Stomach smooth muscle (tissue), 2 donors: ENCODE measurements at regions not wholly inside any gene's neighbourhood (a gene's known extent, or its start where the extent isn't known, plus 50 kb on each side); places are given as distances from the start of the nearest gene placed in this dataset.
"Not testable (repeated sequence)": the region's sequence is repeated elsewhere in the genome, so short reads cannot be mapped to it uniquely, and the experiment has no call there.

Source experiments
- H3K27ac ChIP-seq: one replicate; pipeline ENCODE4 v1.7.0; 2013; ENCODE audit warnings: mild to moderate bottlenecking, low read length, inconsistent platforms
- H3K27me3 ChIP-seq, 2 donors: one replicate each; pipeline ENCODE4 v1.7.0; 2013; ENCODE audit warnings: low read length in 2 of 2; ENCODE audit not compliant: insufficient read depth in 2 of 2, control insufficient read depth in 1 of 2
- H3K36me3 ChIP-seq, 2 donors: one replicate each; pipeline ENCODE4 v1.7.0; 2013; ENCODE audit warnings: low read length in 2 of 2; ENCODE audit not compliant: control insufficient read depth in 2 of 2, insufficient read depth in 2 of 2
- H3K4me1 ChIP-seq: one replicate; pipeline ENCODE4 v1.7.0; 2013; ENCODE audit warnings: low read length; ENCODE audit not compliant: control insufficient read depth, insufficient read depth
- H3K4me3 ChIP-seq, 2 donors: one replicate each; pipeline ENCODE4 v1.7.0; 2013; ENCODE audit warnings: low read length in 2 of 2
- H3K9ac ChIP-seq, 2 donors: one replicate each; pipeline ENCODE4 v1.7.0; 2013; ENCODE audit warnings: low read length in 2 of 2, mild to moderate bottlenecking in 1 of 2
- H3K9me3 ChIP-seq, 2 donors: one replicate each; pipeline ENCODE4 v1.7.0; 2013; ENCODE audit warnings: low read length in 2 of 2; ENCODE audit not compliant: control insufficient read depth in 2 of 2
- donor health status: healthy.
- donor health status: Pancreatic carcinoma.

DNA sequence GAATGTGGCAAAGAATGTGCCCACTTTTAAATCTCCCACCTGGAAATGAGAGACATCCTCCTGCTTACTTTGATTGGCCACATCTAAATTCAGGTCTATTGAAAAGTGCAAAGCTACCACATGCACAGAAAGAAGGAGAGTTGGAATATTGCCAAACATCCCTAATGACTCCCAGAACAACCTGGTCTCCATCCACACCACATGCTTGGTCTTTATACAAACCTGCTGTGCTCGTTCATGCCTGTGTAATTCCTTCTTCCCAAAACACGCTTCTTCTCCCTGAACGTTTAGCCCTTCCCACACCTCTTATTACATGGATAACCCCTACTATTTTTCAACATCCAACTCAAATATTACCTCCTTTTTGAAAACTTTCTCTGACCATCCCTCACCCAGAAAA, 66.2 kb upstream of the BCL2L14 start:
- H3K27ac ChIP-seq: no peak overlapping the region

DNA sequence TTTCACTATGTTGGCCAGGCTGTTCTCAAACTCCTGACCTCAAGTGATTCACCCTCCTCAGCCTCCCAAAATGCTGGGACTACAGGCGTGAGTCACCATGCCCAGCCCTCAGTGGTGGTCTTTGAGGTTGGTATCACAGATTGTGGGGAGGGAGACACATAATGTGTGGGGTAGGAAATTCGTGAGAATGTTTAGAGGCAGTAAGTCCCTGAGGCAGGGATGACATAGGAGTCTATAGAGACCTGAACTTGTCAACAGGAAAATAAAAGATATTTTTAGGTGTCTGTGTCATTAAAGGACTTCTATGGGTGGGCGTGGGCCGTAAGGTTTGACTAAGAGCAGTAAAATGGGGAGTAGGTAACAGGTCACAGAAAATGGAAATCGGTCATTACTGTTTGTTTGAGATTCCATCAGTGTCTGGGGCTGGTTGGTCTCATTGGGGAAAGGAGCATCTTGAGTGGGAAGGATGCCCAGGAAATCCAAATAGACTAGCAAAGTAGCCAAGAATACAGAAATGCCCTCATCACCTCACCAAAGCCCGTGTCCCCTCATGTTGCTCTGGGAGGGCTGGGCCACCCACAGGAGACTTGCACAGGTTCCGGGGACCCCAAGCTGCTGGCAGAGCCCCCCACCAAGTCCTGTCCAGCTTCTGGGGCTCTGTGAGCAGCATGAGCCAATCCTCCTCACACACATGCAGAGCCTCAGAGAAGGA, 63.6 kb upstream of the BCL2L14 start:
- Histone ChIP-seq H3K4me1 (peaks cover 2% of the 10 kb centered on the region), H3K9me3 (no peaks in the 10 kb centered on the region), H3K27ac (no peak overlapping the region), H3K9ac (no peak overlapping the region), H3K4me3 (no peak overlapping the region), H3K27me3 (no peaks in the 10 kb centered on the region), H3K36me3 (no peaks in the 10 kb centered on the region)

More for the DNA sequence above, 66.2 kb upstream of the BCL2L14 start:
- H3K36me3 ChIP-seq: no peaks in the 10 kb centered on the region
- H3K27me3 ChIP-seq: no peaks in the 10 kb centered on the region
- no peak overlapping the region for H3K4me3 ChIP-seq
- no peak overlapping the region for H3K9ac ChIP-seq
- no peaks in the 10 kb centered on the region for H3K9me3 ChIP-seq
- H3K4me1 ChIP-seq: no peaks in the 10 kb centered on the region

DNA sequence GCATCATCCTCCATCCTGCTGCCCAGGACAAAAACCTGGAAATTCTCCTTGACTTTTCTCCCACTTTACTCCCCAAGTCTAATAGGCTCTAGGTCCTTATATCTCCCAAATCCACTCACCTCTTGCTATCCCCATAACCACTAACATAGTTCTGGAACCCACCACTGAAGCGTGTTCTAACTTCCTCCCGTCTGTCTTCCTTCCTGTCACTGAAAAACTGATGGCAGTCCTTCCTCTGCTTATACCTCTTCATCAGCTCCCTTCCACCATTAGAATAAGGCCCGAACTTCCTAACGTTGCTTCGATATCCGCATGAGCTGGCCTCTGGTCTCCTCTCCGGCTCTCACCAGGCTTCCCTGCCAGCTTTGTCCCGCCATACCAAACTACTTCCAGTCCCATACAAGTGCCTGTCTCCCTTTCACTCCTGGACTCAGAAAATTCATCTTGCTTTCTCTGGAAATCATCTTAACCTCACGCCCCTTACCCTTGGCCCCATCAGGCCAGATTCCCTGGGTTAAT, 63.0 kb upstream of the BCL2L14 start:
- Histone ChIP-seq H3K36me3 (no peaks in the 10 kb centered on the region), H3K27ac (no peak overlapping the region), H3K4me1 (peaks cover 2% of the 10 kb centered on the region), H3K4me3 (no peak overlapping the region), H3K9ac (no peak overlapping the region), H3K9me3 (no peaks in the 10 kb centered on the region), H3K27me3 (no peaks in the 10 kb centered on the region)

DNA sequence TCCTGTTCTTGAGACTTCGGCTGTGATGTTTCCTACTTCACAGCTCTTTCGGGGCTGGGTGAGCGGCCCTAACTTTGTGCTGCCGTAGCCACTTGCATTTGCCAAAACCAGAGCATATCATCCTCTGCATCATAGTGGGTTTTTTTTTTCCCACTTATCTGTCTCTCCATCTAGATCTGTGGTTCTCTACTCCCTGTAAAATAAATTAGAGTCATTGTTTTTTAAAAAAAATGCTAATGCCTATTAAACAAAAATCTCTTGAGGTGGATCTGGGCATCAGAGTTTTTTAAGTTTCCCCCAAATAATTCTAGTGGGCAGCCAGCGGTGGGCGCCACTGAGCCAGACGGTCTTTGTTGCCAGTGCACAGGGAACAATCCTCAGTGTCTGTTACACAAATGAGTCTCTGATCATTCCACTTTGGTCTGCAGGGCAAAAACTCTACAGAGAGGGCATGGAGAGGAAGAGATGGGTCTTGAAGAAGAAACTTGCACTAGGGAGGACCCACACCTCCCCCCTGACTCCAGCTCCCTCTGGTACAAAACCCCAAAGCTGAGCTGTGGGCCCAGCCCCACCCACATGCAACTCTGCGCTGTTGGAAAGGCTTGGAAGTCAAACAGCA, 62.4 kb upstream of the BCL2L14 start:
- Histone ChIP-seq H3K9me3 (no peaks in the 10 kb centered on the region), H3K4me3 (no peak overlapping the region), H3K36me3 (no peaks in the 10 kb centered on the region), H3K27ac (no peak overlapping the region), H3K27me3 (no peaks in the 10 kb centered on the region), H3K9ac (no peak overlapping the region), H3K4me1 (peaks cover 2% of the 10 kb centered on the region)

DNA sequence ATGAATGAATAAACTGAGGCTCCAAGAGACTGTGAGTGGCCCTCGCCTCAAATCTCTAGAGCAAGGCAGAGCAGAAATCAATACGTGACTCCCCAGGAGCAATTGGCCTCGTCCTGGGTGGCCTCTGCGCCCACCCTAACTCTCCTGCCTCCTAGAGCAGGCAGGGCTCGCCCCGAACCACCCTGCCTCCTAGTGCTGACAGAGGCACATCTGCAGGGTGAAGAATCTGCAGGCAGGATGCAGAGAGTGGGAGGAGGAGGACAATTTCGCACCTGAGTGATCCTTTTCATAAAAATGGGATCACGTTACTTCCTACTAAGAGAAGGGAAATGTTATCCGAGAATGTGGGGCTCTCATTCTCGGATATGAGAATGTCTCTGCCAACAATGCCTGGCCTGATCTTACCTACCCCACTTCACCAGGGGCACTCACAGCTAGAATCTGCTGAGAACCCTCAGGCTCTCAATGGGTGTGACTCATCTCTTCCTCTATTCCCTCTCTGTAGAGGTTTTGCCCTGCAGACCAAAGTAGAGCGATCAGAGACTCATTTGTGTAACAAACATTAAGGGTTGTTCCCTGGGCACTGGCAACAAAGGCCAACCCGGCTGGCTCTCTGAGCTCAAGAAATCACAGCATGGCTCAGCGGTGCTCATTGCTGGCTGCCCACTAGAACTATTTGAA, 61.7 kb upstream of the BCL2L14 start:
- no peaks in the 10 kb centered on the region for H3K36me3 ChIP-seq
- no peak overlapping the region for H3K27ac ChIP-seq
- H3K27me3 ChIP-seq: no peaks in the 10 kb centered on the region
- no peaks in the 10 kb centered on the region for H3K9me3 ChIP-seq
- H3K4me1 ChIP-seq: peaks cover 2% of the 10 kb centered on the region
- no peak overlapping the region for H3K4me3 ChIP-seq
- no peak overlapping the region for H3K9ac ChIP-seq

DNA sequence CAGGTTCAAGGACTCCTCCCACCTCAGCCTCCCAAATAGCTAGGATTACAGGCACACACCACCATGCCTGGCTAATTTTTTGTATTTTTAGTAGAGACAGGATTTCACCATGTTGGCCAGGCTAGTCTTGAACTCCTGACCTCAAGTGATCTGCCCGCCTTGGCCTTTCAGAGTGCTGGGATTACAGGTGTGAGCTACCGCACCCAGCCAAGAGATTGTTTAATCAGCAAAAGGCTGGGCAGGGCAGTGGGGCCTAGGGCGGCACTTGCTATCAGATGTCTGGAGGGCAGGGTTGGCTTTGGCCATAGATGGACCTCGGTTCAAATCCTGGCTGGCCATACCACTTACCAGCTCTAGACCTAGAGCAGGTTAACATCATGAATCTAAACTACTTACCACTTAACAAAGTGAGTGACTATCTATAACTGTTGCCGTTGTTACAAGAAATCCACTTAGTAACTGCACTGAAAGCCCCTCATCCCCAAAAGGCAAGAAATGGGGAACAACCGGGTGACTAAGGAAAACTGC, 60.9 kb upstream of the BCL2L14 start:
- H3K27ac ChIP-seq, H3K36me3 ChIP-seq, H3K9me3 ChIP-seq, H3K9ac ChIP-seq, H3K27me3 ChIP-seq, H3K4me1 ChIP-seq: not testable (repeated sequence)
- H3K4me3 ChIP-seq: peak overlapping the region in 1 of 2 donors; percentile 40

DNA sequence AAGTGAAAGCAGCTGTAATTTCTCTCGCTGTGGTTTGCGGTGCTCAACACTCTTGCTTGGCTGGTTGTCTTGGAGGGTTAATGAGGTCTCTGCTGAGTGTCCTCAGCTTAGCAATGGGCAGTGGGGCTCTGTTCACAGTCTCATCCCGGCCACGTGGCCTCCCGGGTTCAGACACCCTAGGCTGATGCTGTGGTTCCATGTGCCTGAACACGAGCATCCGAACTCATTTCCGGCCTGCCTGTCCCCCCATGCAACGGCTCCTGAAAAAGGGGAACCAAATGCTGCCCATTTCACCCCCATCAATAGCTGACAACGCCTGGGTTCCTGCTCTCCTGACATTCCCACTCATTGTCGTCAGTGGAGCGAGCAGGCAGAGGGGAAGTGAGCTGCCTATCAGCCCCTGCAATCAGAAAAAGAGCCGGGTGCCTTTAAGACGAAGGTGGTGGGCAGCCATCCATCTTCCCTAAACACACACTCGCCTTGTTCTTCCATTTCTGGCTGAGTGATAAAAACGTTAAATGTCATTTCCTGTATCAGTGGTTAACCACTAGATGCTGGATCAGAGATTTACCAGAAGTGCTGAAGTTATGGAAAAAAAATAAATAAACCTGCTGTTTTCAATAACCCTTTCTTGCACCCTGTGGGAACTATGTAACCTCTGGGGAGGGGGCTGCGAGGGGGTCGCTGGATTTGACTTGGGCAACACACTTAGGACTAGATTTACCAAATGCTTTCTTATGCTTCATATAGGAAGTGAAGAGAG, 60.3 kb upstream of the BCL2L14 start:
- H3K9ac ChIP-seq: no peak overlapping the region
- H3K9me3 ChIP-seq: no peaks in the 10 kb centered on the region
- no peaks in the 10 kb centered on the region for H3K36me3 ChIP-seq
- H3K27ac ChIP-seq: no peak overlapping the region
- H3K4me3 ChIP-seq: peak overlapping the region in 1 of 2 donors; percentile 40
- H3K4me1 ChIP-seq: peaks cover 2% of the 10 kb centered on the region
- no peaks in the 10 kb centered on the region for H3K27me3 ChIP-seq

DNA sequence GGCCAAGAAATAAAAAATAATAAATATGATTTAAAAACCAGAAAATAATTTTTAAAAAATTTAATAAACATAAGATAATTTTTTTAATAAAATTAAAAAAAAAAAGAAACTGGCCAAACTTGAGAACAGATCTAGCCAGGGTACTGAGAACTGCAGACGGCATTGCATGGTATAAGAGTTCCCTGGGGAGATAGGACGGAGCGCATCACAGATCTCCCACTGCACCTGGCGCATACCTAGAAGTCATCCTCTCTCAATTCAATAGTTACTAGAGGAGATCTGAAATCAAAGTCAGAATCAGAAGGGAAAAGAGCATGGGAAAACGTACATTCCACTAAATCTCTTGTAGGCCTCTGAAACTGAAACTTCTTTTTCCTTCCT, 58.9 kb upstream of the BCL2L14 start:
- H3K27ac ChIP-seq: no peak overlapping the region
- H3K4me1 ChIP-seq: peaks cover 2% of the 10 kb centered on the region
- H3K36me3 ChIP-seq: no peaks in the 10 kb centered on the region
- no peak overlapping the region for H3K4me3 ChIP-seq
- no peak overlapping the region for H3K9ac ChIP-seq
- no peaks in the 10 kb centered on the region for H3K27me3 ChIP-seq
- H3K9me3 ChIP-seq: no peaks in the 10 kb centered on the region

DNA sequence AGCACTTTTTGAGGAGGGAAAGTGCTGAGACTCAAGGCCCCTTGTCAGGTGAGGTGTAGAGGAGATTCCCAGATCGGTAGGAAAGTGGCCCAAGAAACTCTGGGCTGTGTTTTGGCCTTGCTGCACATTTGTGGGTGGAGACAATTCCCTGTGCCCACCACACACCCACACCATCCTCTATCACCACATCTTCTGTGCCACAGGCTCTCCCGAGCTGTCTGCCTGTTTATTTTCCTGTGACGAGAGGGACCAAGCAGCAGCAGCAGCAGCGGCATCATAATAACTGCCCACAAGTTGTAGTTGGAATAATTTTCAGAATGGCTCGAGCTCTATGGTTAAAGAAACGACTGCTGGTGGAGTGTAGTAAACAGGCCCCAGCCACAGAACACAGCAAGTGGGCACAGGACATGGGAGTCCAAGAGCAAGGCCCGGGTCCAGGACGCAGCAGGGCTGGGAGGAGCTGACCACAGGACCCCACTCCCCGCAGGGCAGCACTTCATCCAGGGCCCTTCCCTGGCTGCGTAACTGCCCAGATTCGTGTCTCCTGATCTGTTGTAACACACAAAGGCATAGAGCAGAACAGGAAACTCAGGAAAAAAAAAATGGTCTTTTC, 55.6 kb upstream of the BCL2L14 start:
- H3K9ac ChIP-seq: no peak overlapping the region
- no peak overlapping the region for H3K4me3 ChIP-seq
- no peaks in the 10 kb centered on the region for H3K9me3 ChIP-seq
- H3K4me1 ChIP-seq: peaks cover 7% of the 10 kb centered on the region
- no peak overlapping the region for H3K27ac ChIP-seq
- H3K27me3 ChIP-seq: no peaks in the 10 kb centered on the region
- H3K36me3 ChIP-seq: no peaks in the 10 kb centered on the region
